ENCODE measurements at regions not wholly inside any gene's neighbourhood (a gene's known extent, or its start where the extent isn't known, plus 50 kb on each side); places are given as distances from the start of the nearest gene placed in this dataset.

- TF ChIP-seq EZH2 (IDR thresholded peaks at IDR 0.05; ENCODE audit: insufficient read depth, poor library complexity, severe bottlenecking) (no peak), EZH2phosphoT487 (IDR thresholded peaks at IDR 0.05; ENCODE audit: insufficient read depth, low read depth) (no peak)
Measured at GRCh38 chr6:88513920-88514319, 347.8 kb upstream of the CNR1 start.
